K562 (cell line): ENCODE measurements at regions not wholly inside any gene's neighbourhood (a gene's known extent, or its start where the extent isn't known, plus 50 kb on each side); places are given as distances from the start of the nearest gene placed in this dataset.

Experiments used
- ATAC-seq: fragments of 200-7000 bp; cut with Tn5 transposase; 3 replicates; pipeline ENCODE4 v1.9.1; 2020; ENCODE audit warnings: moderate library complexity
- BruUV-seq: library from RNA; stranded (reverse); fragments of 400-500 nt; replicated peaks from 2 replicates; lab custom pipeline; 2021; lab: Mats Ljungman, UMichigan
- CTCF ChIA-PET: fragments of 300-600 bp; formaldehyde crosslinking; extraction: SDS; loops from one replicate; lab custom pipeline; 2021; ENCODE audit warnings: low intra/inter-chr PET ratio; lab: Yijun Ruan, JAX
- POLR2A ChIA-PET: fragments of 300-600, 350-650 bp; sonication (Branson Sonifier 250); formaldehyde crosslinking; extraction: SDS; loops from one replicate; lab custom pipeline; 2021; ENCODE audit warnings: antibody characterized with exemption, inconsistent platforms; lab: Yijun Ruan, JAX
- DNase-seq, 4 experiments: peaks; one replicate each; pipeline versions ENCODE4 v3.0.0 to v3.0.0-alpha.2; 2011 to 2018; ENCODE audit warnings: low spot score in 3 of 4, mixed read lengths in 3 of 4; ENCODE audit errors: extremely low read depth in 1 of 4
- FAIRE-seq: peaks from 2 replicates; lab custom pipeline; 2011; peaks lifted over from hg19 to GRCh38; lab: Jason Lieb, UNC
- H2AFZ ChIP-seq: 2 replicates; pipeline ENCODE4 v1.6.0; 2011; ENCODE audit warnings: low read depth, low read length, control low read depth, inconsistent platforms
- H3K27ac ChIP-seq: fragments of 200-600 bp; 3 replicates; pipeline ENCODE4 v1.8.0; 2011; ENCODE audit warnings: low read depth, mild to moderate bottlenecking, control low read depth, inconsistent platforms, low read length, moderate library complexity, mixed read lengths; ENCODE audit errors: extremely low read depth
- H3K27me3 ChIP-seq, 2 experiments: fragments of 300-600 bp in 1 of 2; 2 replicates in 1 of 2; 3 replicates in 1 of 2; pipeline versions ENCODE4 v1.6.0 to v1.8.0; 2011; ENCODE audit warnings: inconsistent platforms in 2 of 2, low read length in 2 of 2, mild to moderate bottlenecking in 1 of 2, mixed read lengths in 1 of 2, moderate library complexity in 1 of 2; ENCODE audit not compliant: control insufficient read depth in 2 of 2, insufficient read depth in 2 of 2
- H3K36me3 ChIP-seq: fragments of 300-600 bp; 3 replicates; pipeline ENCODE4 v1.8.0; 2011; ENCODE audit warnings: mild to moderate bottlenecking, low read length, inconsistent platforms; ENCODE audit not compliant: control insufficient read depth, insufficient read depth
- H3K4me1 ChIP-seq, 2 experiments: fragments of 200-600 bp in 1 of 2; replicated peaks in 1 of 2; 2 replicates in 1 of 2; 3 replicates in 1 of 2; pipeline versions ENCODE4 v1.5.1 to v1.8.0; 2011; ENCODE audit warnings: inconsistent platforms in 2 of 2, low read length in 2 of 2, mild to moderate bottlenecking in 1 of 2, mixed read lengths in 1 of 2, moderate library complexity in 1 of 2; ENCODE audit not compliant: control insufficient read depth in 2 of 2, insufficient read depth in 2 of 2
- H3K4me2 ChIP-seq: 2 replicates; pipeline ENCODE4 v1.6.1; 2011; ENCODE audit warnings: low read length, control low read depth, inconsistent platforms, mixed read lengths; ENCODE audit not compliant: insufficient read depth
- H3K4me3 ChIP-seq: fragments of 200-600 bp; sonication (generic), shearing (Covaris generic); 2 replicates; pipeline ENCODE4 v1.5.1; 2016; ENCODE audit warnings: control low read depth, inconsistent platforms
- H3K79me2 ChIP-seq: fragments of 200-600 bp; 3 replicates; pipeline ENCODE4 v1.8.0; 2011; ENCODE audit warnings: low read length, inconsistent platforms; ENCODE audit not compliant: control insufficient read depth, insufficient read depth
- H3K9ac ChIP-seq, 2 experiments: 2 replicates each; pipeline versions ENCODE4 v1.6.0 to v1.6.1; 2011; ENCODE audit warnings: low read depth in 2 of 2, low read length in 2 of 2, control low read depth in 1 of 2, inconsistent platforms in 1 of 2, mild to moderate bottlenecking in 1 of 2, mixed read lengths in 1 of 2; ENCODE audit not compliant: insufficient read depth in 1 of 2
- H3K9me1 ChIP-seq: one replicate; pipeline ENCODE4 v1.6.0; 2011; ENCODE audit warnings: inconsistent platforms, mild to moderate bottlenecking, low read length, moderate library complexity; ENCODE audit not compliant: control insufficient read depth, insufficient read depth
- H3K9me3 ChIP-seq: replicated peaks from 2 replicates; pipeline ENCODE4 v1.5.1; 2011; ENCODE audit warnings: low read depth, low read length, inconsistent platforms; ENCODE audit not compliant: control insufficient read depth, insufficient read depth
- H4K20me1 ChIP-seq: replicated peaks from 2 replicates; pipeline ENCODE4 v1.6.1; 2011; ENCODE audit warnings: low read length, inconsistent platforms, mixed read lengths; ENCODE audit not compliant: control insufficient read depth, insufficient read depth
- E2F5 ChIP-seq: sonication (generic); formaldehyde crosslinking; IDR thresholded peaks from 2 replicates; pipeline ENCODE4 v1.8.0; 2022; ENCODE audit warnings: mild to moderate bottlenecking, missing genetic modification reagents
- GABPA ChIP-seq: fragments of 200-800 bp; sonication (Bioruptor generic); conservative IDR thresholded peaks from 2 replicates; pipeline ENCODE4 v1.6.1; 2016; ENCODE audit warnings: low read depth, missing genetic modification characterization, missing compliant biosample characterization
- PRMT5 ChIP-seq: sonication (generic); formaldehyde crosslinking; IDR thresholded peaks from 2 replicates; pipeline ENCODE4 v1.5.0; 2020; ENCODE audit warnings: missing genetic modification reagents
- RFX5 ChIP-seq: IDR thresholded peaks from 2 replicates; pipeline ENCODE4 v1.6.1; 2011; ENCODE audit warnings: low read depth, mild to moderate bottlenecking, improper control_type of control experiment, low read length
- SMARCA5 ChIP-seq: fragments of 450-650 bp; IDR thresholded peaks from 2 replicates; pipeline ENCODE4 v1.6.1; 2016
- ZNF551 ChIP-seq: fragments of 250-450 bp; sonication (Bioruptor Pico); IDR thresholded peaks from 2 replicates; pipeline ENCODE4 v1.5.0; 2021; ENCODE audit warnings: mild to moderate bottlenecking, moderate library complexity
- WGBS: fragments of 100-300 bp; shearing (Covaris generic); methylation state at CpG from one replicate; pipeline ENCODE4 v1.1.6; 2016; ENCODE audit warnings: low coverage, mixed read lengths; ENCODE audit not compliant: insufficient coverage; ENCODE audit errors: missing lambda C conversion rate; 5-methylcytosine and 5-hydroxymethylcytosine counted together
- in situ Hi-C: fragments of 300-500 bp; cut with MboI; formaldehyde crosslinking; loops from 4 replicates; pipeline ENCODE4 v1.15.0; 2018; ENCODE audit warnings: inconsistent platforms, mixed read lengths
- intact Hi-C: fragments of 100-400 bp; cut with micrococcal nuclease; formaldehyde crosslinking; loops from 2 replicates; pipeline ENCODE4 v1.14.2; 2022
- TF ChIP-seq, protein P1 (sequence below): fragments of 450-650 bp; formaldehyde crosslinking; IDR thresholded peaks from 2 replicates; pipeline ENCODE4 v1.4.0; 2022; ENCODE audit warnings: mild to moderate bottlenecking, moderate library complexity
- TF ChIP-seq, protein P2 (sequence below): fragments of 250-450 bp; sonication (Bioruptor Pico); IDR thresholded peaks from 2 replicates; pipeline ENCODE4 v1.5.0; 2022; ENCODE audit warnings: mild to moderate bottlenecking
- TF ChIP-seq, protein P3 (sequence below): fragments of 250-450 bp; sonication (Bioruptor Pico); IDR thresholded peaks from 2 replicates; pipeline ENCODE4 v1.8.0; 2022; ENCODE audit warnings: inconsistent platforms, mild to moderate bottlenecking, moderate library complexity, borderline replicate concordance

GRCh38 chr7:155183655-155184054 lies 113.5 kb downstream of the HTR5A start:
- in situ Hi-C loops: no loop called here
- DNase-seq: no peak
- CTCF ChIA-PET: no interaction called here
- no peak for TF ChIP-seq E2F5 (CRISPR knock-in tag)
- TF ChIP-seq RFX5: no peak
- no peak for TF ChIP-seq PRMT5 (CRISPR knock-in tag)
- TF ChIP-seq SMARCA5: no peak
- TF ChIP-seq, protein P1, sequence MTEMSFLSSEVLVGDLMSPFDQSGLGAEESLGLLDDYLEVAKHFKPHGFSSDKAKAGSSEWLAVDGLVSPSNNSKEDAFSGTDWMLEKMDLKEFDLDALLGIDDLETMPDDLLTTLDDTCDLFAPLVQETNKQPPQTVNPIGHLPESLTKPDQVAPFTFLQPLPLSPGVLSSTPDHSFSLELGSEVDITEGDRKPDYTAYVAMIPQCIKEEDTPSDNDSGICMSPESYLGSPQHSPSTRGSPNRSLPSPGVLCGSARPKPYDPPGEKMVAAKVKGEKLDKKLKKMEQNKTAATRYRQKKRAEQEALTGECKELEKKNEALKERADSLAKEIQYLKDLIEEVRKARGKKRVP (CRISPR knock-in tag): no peak
- no peak for TF ChIP-seq ZNF551 (CRISPR knock-in tag)
- no peak for TF ChIP-seq GABPA (tag)
- TF ChIP-seq, protein P2, sequence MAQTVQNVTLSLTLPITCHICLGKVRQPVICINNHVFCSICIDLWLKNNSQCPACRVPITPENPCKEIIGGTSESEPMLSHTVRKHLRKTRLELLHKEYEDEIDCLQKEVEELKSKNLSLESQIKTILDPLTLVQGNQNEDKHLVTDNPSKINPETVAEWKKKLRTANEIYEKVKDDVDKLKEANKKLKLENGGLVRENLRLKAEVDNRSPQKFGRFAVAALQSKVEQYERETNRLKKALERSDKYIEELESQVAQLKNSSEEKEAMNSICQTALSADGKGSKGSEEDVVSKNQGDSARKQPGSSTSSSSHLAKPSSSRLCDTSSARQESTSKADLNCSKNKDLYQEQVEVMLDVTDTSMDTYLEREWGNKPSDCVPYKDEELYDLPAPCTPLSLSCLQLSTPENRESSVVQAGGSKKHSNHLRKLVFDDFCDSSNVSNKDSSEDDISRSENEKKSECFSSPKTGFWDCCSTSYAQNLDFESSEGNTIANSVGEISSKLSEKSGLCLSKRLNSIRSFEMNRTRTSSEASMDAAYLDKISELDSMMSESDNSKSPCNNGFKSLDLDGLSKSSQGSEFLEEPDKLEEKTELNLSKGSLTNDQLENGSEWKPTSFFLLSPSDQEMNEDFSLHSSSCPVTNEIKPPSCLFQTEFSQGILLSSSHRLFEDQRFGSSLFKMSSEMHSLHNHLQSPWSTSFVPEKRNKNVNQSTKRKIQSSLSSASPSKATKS (CRISPR knock-in tag): no peak
- TF ChIP-seq, protein P3, sequence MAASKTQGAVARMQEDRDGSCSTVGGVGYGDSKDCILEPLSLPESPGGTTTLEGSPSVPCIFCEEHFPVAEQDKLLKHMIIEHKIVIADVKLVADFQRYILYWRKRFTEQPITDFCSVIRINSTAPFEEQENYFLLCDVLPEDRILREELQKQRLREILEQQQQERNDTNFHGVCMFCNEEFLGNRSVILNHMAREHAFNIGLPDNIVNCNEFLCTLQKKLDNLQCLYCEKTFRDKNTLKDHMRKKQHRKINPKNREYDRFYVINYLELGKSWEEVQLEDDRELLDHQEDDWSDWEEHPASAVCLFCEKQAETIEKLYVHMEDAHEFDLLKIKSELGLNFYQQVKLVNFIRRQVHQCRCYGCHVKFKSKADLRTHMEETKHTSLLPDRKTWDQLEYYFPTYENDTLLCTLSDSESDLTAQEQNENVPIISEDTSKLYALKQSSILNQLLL (CRISPR knock-in tag): no peak

More at GRCh38 chr7:155183655-155184054, 113.5 kb downstream of the HTR5A start:
- H3K79me2 ChIP-seq: no peaks in the 10 kb centered on the region
- no peaks in the 10 kb centered on the region for H4K20me1 ChIP-seq
- no peak overlapping the region for H2AFZ ChIP-seq
- WGBS: 0% methylated on average over 1 of the region's 1 CpG
- no peak overlapping the region for H3K9ac ChIP-seq
- H3K9me1 ChIP-seq: no peaks in the 10 kb centered on the region
- POLR2A ChIA-PET: interaction anchor here (0.6 to 0.9 kb wide), 2 partner anchors 15 to 589 kb away, joined by 3 to 4 read pairs; no protein-coding TSS in a partner anchor
- H3K36me3 ChIP-seq: no peaks in the 10 kb centered on the region
- H3K27me3 ChIP-seq: peaks cover under 1 to 30% of the 10 kb centered on the region in 2 experiments; a peak in 4 of 5 replicates
- no peaks in the 10 kb centered on the region for H3K4me1 ChIP-seq
- H3K4me2 ChIP-seq: no peak overlapping the region
- H3K27ac ChIP-seq: no peak overlapping the region
- intact Hi-C loops: no loop called here
- peaks cover 12% of the 10 kb centered on the region for H3K9me3 ChIP-seq
- H3K4me3 ChIP-seq: no peak overlapping the region
- FAIRE-seq: no peak
- no TSS peak for BruUV-seq
- no peak for ATAC-seq
